Ovary (tissue), 7 donors: ENCODE measurements at regions not wholly inside any gene's neighbourhood (a gene's known extent, or its start where the extent isn't known, plus 50 kb on each side); places are given as distances from the start of the nearest gene placed in this dataset.

Source experiments
- DNase-seq, 5 donors: peaks; one replicate each; pipeline ENCODE4 v3.0.0-alpha.2; 2019 to 2020
- H3K27ac ChIP-seq, 2 donors: fragments of 200-600 bp; one replicate each; pipeline versions ENCODE4 v1.5.1 to v1.8.0; 2019 to 2022
- H3K27me3 ChIP-seq: fragments of 200-600 bp; one replicate; pipeline ENCODE4 v1.8.0; 2022
- H3K36me3 ChIP-seq: fragments of 200-600 bp; sonication (generic); one replicate; pipeline ENCODE4 v1.5.1; 2019
- H3K4me1 ChIP-seq: one replicate; pipeline ENCODE4 v1.8.1; 2013; ENCODE audit warnings: mild to moderate bottlenecking, moderate library complexity; ENCODE audit not compliant: insufficient read depth
- H3K4me3 ChIP-seq: fragments of 200-600 bp; sonication (generic); one replicate; pipeline ENCODE4 v1.5.1; 2017
- H3K9me3 ChIP-seq, 2 donors: fragments of 200-600 bp in 1 of 2; sonication (generic) in 1 of 2; one replicate each; pipeline versions ENCODE4 v1.5.1 to v1.8.1; 2013 to 2019; ENCODE audit warnings: mild to moderate bottlenecking in 1 of 2, moderate library complexity in 1 of 2
- EP300 ChIP-seq: sonication (generic); formaldehyde crosslinking; IDR thresholded peaks from one replicate; pipeline ENCODE4 v1.6.1; 2017; ENCODE audit warnings: antibody characterized with exemption
- POLR2A ChIP-seq: fragments of 450-650 bp; IDR thresholded peaks from one replicate; pipeline ENCODE4 v1.6.1; 2017; ENCODE audit warnings: antibody characterized with exemption, mild to moderate bottlenecking, moderate library complexity
- WGBS, 3 donors: extraction: QIAGEN DNeasy Blood & Tissue Kit in 1 of 3; methylation state at CpG; one replicate each; pipeline versions ENCODE4 v1.1.5 to v1.1.7; 2013 to 2017; 5-methylcytosine and 5-hydroxymethylcytosine counted together
- intact Hi-C, 4 donors: fragments of 100-400 bp; cut with DNase I; formaldehyde crosslinking; loops; one replicate each; pipeline versions ENCODE4 v1.11.0 to v1.15.1; 2022 to 2023
- TF ChIP-seq, protein P1 (sequence below), 3 donors: fragments of 450-650 bp in 2 of 3; fragments of 200-600 bp in 1 of 3; IDR thresholded peaks; one replicate each; pipeline versions ENCODE4 v1.5.1 to v1.8.0; 2016 to 2022; ENCODE audit warnings: antibody characterized with exemption in 3 of 3, mild to moderate bottlenecking in 1 of 3
- donor health status: DM: no; HTN: no; CAD: no; lungs with moderate emphysema.
- donor health status: DM: no; HTN: no; CAD: no.
- donor health status: Bipolar disorder and iron deficiency.
- donor health status: DM: no; HTN: no; CAD: no.
- donor health status: DM: yes; HTN: yes; CAD: no.

DNA sequence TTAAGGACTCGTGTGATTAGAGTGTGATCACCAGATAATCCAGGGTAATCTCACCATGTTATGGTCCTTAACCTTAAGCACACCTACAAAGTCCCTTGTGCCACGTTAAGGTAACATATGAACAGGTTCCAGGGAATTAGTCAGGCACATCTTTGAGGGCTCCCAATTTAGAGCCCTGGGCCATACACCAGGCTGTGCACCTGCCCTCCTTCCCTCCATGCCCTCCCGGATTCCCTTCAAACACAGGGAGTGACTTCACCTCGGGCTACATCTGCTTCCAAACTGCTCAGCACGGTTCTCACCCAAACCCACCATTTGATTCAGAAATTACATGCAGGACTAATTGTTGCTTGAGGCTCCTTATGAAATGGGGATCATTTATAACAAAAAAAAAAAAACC, 93.9 kb upstream of the HABP2 start:
- Histone ChIP-seq H3K4me3 (no peak overlapping the region), H3K36me3 (no peaks in the 10 kb centered on the region), H3K27me3 (no peaks in the 10 kb centered on the region), H3K9me3 (no peaks in the 10 kb centered on the region), H3K4me1 (peaks cover 4% of the 10 kb centered on the region), H3K27ac (no peak overlapping the region)
- DNase-seq: no peak
- 78 to 91% (median 83%) methylated on average over 5 of the region's 5 CpGs for WGBS, 3 donors
- intact Hi-C loops: no loop called here
- no peak for TF ChIP-seq POLR2A
- TF ChIP-seq, protein P1, sequence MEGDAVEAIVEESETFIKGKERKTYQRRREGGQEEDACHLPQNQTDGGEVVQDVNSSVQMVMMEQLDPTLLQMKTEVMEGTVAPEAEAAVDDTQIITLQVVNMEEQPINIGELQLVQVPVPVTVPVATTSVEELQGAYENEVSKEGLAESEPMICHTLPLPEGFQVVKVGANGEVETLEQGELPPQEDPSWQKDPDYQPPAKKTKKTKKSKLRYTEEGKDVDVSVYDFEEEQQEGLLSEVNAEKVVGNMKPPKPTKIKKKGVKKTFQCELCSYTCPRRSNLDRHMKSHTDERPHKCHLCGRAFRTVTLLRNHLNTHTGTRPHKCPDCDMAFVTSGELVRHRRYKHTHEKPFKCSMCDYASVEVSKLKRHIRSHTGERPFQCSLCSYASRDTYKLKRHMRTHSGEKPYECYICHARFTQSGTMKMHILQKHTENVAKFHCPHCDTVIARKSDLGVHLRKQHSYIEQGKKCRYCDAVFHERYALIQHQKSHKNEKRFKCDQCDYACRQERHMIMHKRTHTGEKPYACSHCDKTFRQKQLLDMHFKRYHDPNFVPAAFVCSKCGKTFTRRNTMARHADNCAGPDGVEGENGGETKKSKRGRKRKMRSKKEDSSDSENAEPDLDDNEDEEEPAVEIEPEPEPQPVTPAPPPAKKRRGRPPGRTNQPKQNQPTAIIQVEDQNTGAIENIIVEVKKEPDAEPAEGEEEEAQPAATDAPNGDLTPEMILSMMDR (IDR thresholded peaks at IDR 0.05): no peak

DNA sequence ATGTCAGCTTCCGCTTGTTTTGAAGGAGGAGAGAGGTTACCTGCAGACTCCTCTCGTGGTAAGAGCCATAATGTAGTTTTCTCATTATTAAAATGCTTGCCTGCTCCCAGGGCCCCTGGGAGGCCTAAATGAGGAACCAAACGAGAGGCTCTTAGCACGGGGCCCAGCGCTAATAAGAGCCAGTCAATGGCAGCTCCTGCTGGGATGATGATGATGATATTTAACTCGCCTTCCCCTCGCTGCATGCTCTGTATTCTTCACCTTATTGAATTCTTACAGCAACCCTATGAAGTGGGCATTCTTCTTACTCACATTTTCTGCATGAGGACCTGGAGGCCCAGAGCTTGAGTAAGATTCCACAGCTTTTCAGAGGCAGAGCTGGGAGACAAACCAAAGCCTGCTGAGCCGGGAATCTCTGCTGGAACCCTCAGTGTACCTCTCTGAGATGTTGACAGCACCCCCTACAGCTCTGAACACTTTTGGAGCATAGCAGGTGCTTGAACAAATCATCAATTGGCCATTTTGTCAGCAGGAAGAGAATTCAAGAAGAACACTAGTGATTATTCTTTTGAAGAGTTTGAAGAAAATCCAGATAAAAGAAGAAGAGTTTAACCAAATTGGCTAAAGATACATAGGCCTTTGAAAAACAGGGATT, 93.1 kb upstream of the HABP2 start:
- no peak for TF ChIP-seq EP300
- TF ChIP-seq, protein P1 (IDR thresholded peaks at IDR 0.05): no peak
- no peak for TF ChIP-seq POLR2A
- H3K27me3 ChIP-seq: no peaks in the 10 kb centered on the region
- 88 to 96% (median 92%) methylated on average over 8 of the region's 8 CpGs for WGBS, 3 donors
- intact Hi-C loops: no loop called here
- H3K9me3 ChIP-seq: no peaks in the 10 kb centered on the region
- no peaks in the 10 kb centered on the region for H3K4me1 ChIP-seq
- no peaks in the 10 kb centered on the region for H3K36me3 ChIP-seq
- H3K27ac ChIP-seq: no peak overlapping the region
- no peak overlapping the region for H3K4me3 ChIP-seq
- no peak for DNase-seq

DNA sequence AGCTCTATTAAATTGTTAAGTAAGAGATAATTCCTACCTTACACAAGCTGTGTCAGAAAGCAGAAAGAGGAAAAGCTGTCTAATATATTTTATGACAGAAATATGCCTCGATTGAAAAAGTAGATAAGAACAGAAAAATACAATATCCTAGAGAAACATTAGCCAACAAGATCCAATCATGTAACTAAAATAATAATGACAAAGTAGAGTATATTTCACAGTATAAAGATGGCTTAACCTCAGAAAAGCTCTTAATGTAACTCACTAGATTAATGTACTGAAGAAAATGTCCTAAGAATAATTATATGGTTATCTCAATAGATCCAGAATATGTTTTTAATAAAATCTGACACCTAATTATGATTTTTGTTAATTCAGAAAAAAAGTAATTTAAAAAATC, 89.8 kb upstream of the HABP2 start:
- DNase-seq: no peak
- 49 to 60% (median 53%) methylated on average over 1 of the region's 1 CpG for WGBS, 3 donors
- no peaks in the 10 kb centered on the region for H3K36me3 ChIP-seq
- H3K27me3 ChIP-seq: no peaks in the 10 kb centered on the region
- H3K4me1 ChIP-seq: no peaks in the 10 kb centered on the region
- TF ChIP-seq, protein P1 (IDR thresholded peaks at IDR 0.05): no peak
- TF ChIP-seq POLR2A: no peak
- TF ChIP-seq EP300: no peak
- H3K27ac ChIP-seq: no peak overlapping the region
- no peaks in the 10 kb centered on the region for H3K9me3 ChIP-seq
- intact Hi-C loops: no loop called here
- no peak overlapping the region for H3K4me3 ChIP-seq

DNA sequence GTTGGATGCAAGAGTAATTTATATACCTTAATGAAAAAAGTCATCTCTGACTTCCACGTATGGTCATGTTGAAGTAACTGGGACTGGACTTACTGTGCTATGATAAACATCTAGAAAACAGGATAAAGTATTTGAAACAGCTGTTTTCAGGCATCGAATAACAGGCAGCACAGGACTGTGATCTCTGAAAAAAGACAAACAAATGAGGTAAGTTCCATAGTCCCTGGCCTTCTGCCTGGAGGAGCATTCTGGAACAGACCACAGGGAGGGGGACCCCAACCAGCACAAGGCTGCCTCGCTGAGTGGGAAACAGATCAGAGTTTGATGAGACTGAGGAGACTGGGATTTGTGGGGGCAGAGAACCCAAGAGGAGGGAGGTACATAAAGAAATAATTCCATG, 89.1 kb upstream of the HABP2 start:
- TF ChIP-seq EP300 (no peak), POLR2A (no peak)
- TF ChIP-seq, protein P1 (IDR thresholded peaks at IDR 0.05): no peak
- Histone ChIP-seq H3K4me1 (no peaks in the 10 kb centered on the region), H3K4me3 (no peak overlapping the region), H3K36me3 (no peaks in the 10 kb centered on the region), H3K27ac (no peak overlapping the region), H3K9me3 (no peaks in the 10 kb centered on the region), H3K27me3 (no peaks in the 10 kb centered on the region)
- no peak for DNase-seq
- intact Hi-C loops: no loop called here
- 23 to 38% (median 24%) methylated on average over 3 of the region's 3 CpGs for WGBS, 3 donors
